ENCODE measurements at regions not wholly inside any gene's neighbourhood (a gene's known extent, or its start where the extent isn't known, plus 50 kb on each side); places are given as distances from the start of the nearest gene placed in this dataset.
"Not testable (repeated sequence)": the region's sequence is repeated elsewhere in the genome, so short reads cannot be mapped to it uniquely, and the experiment has no call there.

DNA sequence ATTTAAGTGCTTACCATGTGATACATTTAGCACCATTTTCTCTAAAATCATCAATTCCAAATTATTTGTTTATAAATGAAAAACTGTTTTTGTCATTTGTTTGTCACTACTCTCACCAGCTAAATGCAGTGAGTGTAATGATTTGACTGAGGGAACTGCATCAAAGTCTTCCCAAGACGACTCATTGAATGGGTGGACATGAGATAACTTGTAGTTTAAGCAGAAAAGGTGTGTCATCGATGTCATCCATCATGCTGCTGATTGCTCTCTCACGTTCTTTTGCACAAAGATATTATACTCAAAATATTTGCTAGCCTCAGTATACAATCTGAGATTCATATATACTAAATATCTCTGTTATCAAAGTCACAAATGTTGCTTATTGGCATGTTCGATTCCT is 366.5 kb downstream of the IRS2 start:
- no peaks in the 10 kb centered on the region for H3K4me1 ChIP-seq
- no peak overlapping the region for H3K4me3 ChIP-seq
- H3K36me3 ChIP-seq = no peaks in the 10 kb centered on the region
- no peaks in the 10 kb centered on the region for H3K27me3 ChIP-seq
- no peak for DNase-seq
- H3K27ac ChIP-seq = no peak overlapping the region
- no peaks in the 10 kb centered on the region for H3K9me3 ChIP-seq (replicated peaks)

DNA sequence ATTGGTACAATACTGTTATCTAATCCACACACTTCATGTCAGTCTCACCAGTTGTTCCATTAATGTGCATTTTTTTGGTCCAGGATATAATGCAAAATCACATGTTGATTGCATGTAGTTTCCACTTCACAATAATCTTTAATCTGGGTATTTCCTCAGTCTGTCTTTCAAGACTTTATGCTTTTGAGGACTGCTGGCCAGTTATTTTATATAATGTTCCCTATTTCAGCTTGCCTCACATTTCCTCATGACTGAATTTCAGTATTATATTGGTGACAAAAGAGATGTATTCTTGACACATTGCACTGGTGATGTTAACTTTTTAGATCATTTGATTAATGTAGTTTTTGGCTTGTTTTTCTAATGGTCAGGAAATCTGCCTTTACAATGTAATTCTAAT is 368.3 kb downstream of the IRS2 start:
- no peak for DNase-seq
- Histone ChIP-seq H3K4me3 (no peak overlapping the region), H3K9me3 (replicated peaks) (no peaks in the 10 kb centered on the region), H3K27me3 (no peaks in the 10 kb centered on the region), H3K4me1 (no peaks in the 10 kb centered on the region), H3K27ac (no peak overlapping the region), H3K36me3 (no peaks in the 10 kb centered on the region)

- no peaks in the 10 kb centered on the region for H3K4me1 ChIP-seq
- H3K36me3 ChIP-seq = no peaks in the 10 kb centered on the region
- no peaks in the 10 kb centered on the region for H3K27me3 ChIP-seq
- no peak overlapping the region for H3K4me3 ChIP-seq
- no peak overlapping the region for H3K27ac ChIP-seq
- no peak for DNase-seq
- no peaks in the 10 kb centered on the region for H3K9me3 ChIP-seq (replicated peaks)
Observed at GRCh38 chr13:109416001-109416400, 370.4 kb downstream of the IRS2 start.

DNA sequence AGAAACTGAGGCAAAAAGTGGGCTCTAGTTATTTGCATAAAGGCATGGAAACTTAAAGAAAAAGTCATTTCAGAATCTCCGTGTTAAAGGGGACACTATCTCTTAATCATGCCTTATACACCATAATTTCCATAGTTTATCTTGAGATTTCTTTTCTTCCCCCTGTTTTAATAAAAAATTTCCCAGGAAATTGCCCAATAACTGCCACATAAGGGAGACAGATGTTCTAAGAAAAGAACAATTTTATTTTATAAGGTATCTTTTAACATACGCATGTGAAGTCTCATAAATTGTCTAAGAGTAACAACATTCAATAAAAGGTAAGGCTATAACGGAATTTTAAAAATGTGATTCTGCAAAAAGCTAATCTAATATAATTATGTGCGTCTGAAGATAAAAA is 371.3 kb downstream of the IRS2 start:
- H3K27me3 ChIP-seq = no peaks in the 10 kb centered on the region
- DNase-seq = no peak
- H3K27ac ChIP-seq = no peak overlapping the region
- H3K4me3 ChIP-seq = no peak overlapping the region
- H3K4me1 ChIP-seq = no peaks in the 10 kb centered on the region
- H3K36me3 ChIP-seq = no peaks in the 10 kb centered on the region
- H3K9me3 ChIP-seq (replicated peaks) = no peaks in the 10 kb centered on the region

DNA sequence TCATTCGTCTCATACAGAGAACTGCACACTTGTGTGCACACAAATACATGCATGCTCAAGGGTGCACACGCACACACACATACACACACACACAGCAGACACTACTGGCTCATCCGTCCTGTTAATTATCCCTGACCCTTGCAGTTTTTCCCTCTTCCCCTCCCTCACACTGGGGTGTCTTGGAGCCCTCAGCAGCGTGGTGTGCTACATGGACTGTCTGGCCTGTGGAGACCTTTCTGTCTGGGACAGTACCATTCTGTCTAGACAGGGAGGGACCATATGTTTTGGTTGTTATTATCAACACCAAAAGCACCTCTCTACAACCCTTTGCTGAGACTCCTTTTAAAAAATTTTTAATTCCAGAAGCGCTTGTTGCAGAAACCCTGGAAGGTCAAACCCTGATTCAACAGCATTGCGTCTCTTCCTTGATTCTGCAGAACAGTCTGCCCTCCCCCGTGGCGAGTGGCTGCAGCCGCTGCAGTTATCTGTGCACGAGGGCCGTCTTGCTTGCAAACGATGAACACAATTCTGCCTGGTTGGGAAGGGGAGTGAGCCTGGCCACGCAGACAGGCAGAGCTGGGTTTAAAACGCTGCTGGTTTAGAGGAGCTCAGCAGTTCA is 374.0 kb downstream of the IRS2 start:
- no peak overlapping the region for H3K27ac ChIP-seq
- no peaks in the 10 kb centered on the region for H3K27me3 ChIP-seq
- H3K4me3 ChIP-seq = no peak overlapping the region
- no peaks in the 10 kb centered on the region for H3K36me3 ChIP-seq
- DNase-seq = peak in 1 of 2 experiments; percentile 4
- H3K9me3 ChIP-seq (replicated peaks) = no peaks in the 10 kb centered on the region
- no peaks in the 10 kb centered on the region for H3K4me1 ChIP-seq

GRCh38 chr13:109410868-109411267 is 375.5 kb downstream of the IRS2 start:
- H3K36me3 ChIP-seq = no peaks in the 10 kb centered on the region
- no peaks in the 10 kb centered on the region for H3K9me3 ChIP-seq (replicated peaks)
- H3K27me3 ChIP-seq = no peaks in the 10 kb centered on the region

DNA sequence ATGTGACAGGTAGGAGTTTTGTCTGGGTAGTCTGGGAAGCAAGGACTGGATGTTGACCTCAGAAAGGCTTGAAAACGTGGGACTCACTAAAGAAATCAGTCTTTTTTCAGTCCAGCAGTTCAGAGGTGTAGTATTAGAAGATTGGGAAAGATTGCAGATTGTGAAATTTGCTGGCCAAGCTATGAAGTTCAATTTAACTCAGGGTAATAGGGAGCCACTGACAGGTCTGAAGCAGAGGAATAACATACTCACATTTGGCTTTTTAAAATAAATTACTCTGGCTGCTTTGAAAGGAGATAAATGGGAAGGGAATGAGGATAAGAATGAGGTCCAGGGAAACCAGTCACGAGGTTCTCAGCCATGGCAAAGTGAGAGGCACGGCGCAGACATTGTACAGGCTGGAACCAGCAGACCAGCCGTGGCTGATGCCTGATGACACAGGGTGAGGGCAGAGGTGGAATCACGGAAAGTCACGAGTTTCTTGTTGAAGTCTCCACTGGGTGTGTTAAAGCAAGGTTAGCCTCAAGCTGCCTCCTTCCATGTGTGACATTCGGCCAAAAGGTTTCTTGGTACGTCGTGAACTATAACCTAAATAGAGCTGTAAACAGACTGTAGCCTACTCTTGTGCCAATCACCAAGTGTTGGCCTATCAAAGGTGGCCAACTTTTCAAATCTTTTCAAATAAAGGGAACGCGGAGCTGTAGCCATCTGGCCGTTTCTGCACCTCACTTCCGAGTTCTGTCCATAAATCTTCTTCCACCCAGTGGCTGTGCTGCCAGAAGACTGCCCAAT is 377.6 kb downstream of the IRS2 start:
- no peak for DNase-seq
- H3K27ac ChIP-seq = no peak overlapping the region
- no peak overlapping the region for H3K4me3 ChIP-seq
- H3K27me3 ChIP-seq = no peaks in the 10 kb centered on the region
- no peaks in the 10 kb centered on the region for H3K9me3 ChIP-seq (replicated peaks)
- no peaks in the 10 kb centered on the region for H3K4me1 ChIP-seq
- no peaks in the 10 kb centered on the region for H3K36me3 ChIP-seq

More at GRCh38 chr13:109410868-109411267, 375.5 kb downstream of the IRS2 start:
- H3K4me1 ChIP-seq = no peaks in the 10 kb centered on the region
- H3K4me3 ChIP-seq = no peak overlapping the region
- H3K27ac ChIP-seq = no peak overlapping the region
- DNase-seq = no peak

GRCh38 chr13:109406376-109406992 is 379.9 kb downstream of the IRS2 start:
- Histone ChIP-seq H3K27ac (no peak overlapping the region), H3K27me3 (no peaks in the 10 kb centered on the region), H3K4me3 (no peak overlapping the region), H3K9me3 (replicated peaks) (no peaks in the 10 kb centered on the region), H3K36me3 (no peaks in the 10 kb centered on the region), H3K4me1 (no peaks in the 10 kb centered on the region)
- no peak for DNase-seq

- no peaks in the 10 kb centered on the region for H3K9me3 ChIP-seq (replicated peaks)
- no peak overlapping the region for H3K4me3 ChIP-seq
- H3K27me3 ChIP-seq = no peaks in the 10 kb centered on the region
- H3K27ac ChIP-seq = no peak overlapping the region
- H3K4me1 ChIP-seq = no peaks in the 10 kb centered on the region
- no peaks in the 10 kb centered on the region for H3K36me3 ChIP-seq
- no peak for DNase-seq
Observed at GRCh38 chr13:109403012-109403421, 383.4 kb downstream of the IRS2 start.

GRCh38 chr13:109401891-109402290 is 384.5 kb downstream of the IRS2 start:
- Histone ChIP-seq H3K4me1 (no peaks in the 10 kb centered on the region), H3K4me3 (no peak overlapping the region), H3K27me3 (no peaks in the 10 kb centered on the region), H3K9me3 (replicated peaks) (no peaks in the 10 kb centered on the region), H3K27ac (no peak overlapping the region), H3K36me3 (no peaks in the 10 kb centered on the region)
- DNase-seq = no peak

DNA sequence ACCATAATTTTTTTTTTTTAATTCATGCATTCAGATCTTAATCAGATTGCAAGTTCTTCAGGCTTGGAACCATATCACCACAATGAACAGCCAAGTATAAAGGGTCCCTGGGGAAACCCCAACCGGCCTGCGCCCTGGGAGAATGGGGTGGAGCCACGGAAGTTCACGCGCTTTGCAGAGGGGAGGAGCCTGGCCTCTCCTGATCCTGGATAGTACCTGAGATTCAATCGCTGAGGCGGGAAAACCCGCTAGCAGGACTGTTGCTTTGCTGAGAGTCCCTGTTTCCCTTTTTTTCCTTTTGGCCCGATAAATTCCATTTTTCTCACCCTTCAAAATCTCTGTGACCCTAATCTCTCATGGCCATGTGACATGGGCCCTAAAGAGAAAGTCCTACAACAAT is 385.1 kb downstream of the IRS2 start:
- no peak for DNase-seq
- H3K36me3 ChIP-seq = no peaks in the 10 kb centered on the region
- H3K4me3 ChIP-seq = no peak overlapping the region
- no peak overlapping the region for H3K27ac ChIP-seq
- no peaks in the 10 kb centered on the region for H3K27me3 ChIP-seq
- H3K9me3 ChIP-seq (replicated peaks) = no peaks in the 10 kb centered on the region
- H3K4me1 ChIP-seq = no peaks in the 10 kb centered on the region

GRCh38 chr13:109400624-109401257 is 385.6 kb downstream of the IRS2 start:
- Histone ChIP-seq H3K4me1 (no peaks in the 10 kb centered on the region), H3K4me3 (no peak overlapping the region), H3K27ac (no peak overlapping the region), H3K9me3 (replicated peaks) (no peaks in the 10 kb centered on the region), H3K36me3 (no peaks in the 10 kb centered on the region), H3K27me3 (no peaks in the 10 kb centered on the region)
- no peak for DNase-seq

DNA sequence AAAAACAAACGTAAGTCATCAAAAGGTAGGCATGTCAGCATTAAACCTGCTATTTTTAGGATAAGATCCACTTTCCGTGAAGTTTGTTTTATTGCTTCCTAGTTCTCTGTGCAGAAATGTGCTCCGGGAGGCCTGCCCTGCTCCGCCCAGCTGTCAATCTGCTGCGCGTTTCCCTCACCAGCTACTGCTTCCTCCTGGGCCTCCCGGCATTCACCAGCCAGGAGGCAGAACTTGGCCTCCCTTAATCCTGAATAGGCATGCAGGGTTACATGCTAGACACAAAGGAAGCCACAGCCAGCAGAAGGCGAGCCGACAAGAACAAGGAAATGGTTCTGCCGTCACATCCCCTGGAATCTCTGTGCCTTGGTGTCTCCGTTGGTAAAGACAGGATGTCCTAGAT is 386.2 kb downstream of the IRS2 start:
- Histone ChIP-seq H3K27me3 (no peaks in the 10 kb centered on the region), H3K36me3 (no peaks in the 10 kb centered on the region), H3K4me1 (no peaks in the 10 kb centered on the region), H3K9me3 (replicated peaks) (no peaks in the 10 kb centered on the region), H3K4me3 (no peak overlapping the region), H3K27ac (no peak overlapping the region)
- DNase-seq = no peak

DNA sequence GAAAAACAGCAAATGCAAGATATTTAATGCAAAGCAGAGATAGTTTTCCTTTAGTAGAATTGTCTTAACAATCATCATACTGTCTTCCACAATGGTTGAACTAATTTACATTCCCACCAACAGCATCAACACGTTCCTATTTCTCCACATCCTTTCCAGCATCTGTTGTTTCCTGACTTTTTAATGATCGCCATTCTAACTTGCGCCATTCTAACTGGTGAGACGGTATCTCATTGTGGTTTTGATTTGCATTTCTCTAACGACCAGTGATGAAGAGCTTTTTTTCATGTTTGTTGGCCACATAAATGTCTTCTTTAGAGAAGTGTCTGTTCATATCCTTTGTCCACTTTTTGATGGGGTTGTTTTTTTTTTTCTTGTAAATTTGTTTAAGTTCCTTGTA is 388.3 kb downstream of the IRS2 start:
- not testable (repeated sequence) for H3K36me3 ChIP-seq; DNase-seq; H3K27ac ChIP-seq; H3K4me3 ChIP-seq; H3K4me1 ChIP-seq; H3K27me3 ChIP-seq; H3K9me3 ChIP-seq (replicated peaks)

DNA sequence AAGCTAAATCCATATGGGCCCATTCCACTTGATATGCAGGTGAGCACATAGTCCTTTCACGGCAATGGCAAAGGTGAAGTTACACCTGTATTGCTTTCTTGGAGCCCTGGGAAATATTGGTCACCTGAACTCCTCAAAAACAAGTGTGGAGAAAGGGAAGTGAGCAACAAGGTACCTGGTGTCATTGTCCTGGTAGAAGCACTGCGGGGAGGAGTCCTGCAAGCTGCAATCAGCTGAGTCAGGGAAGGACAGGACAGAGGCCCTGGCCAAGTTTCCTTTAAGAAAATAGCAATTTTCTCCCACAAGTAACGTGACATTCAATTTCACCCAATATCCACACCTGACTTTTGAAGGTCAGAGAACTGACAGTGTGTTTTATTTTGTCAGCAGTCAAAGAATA is 389.1 kb downstream of the IRS2 start:
- Histone ChIP-seq H3K36me3 (no peaks in the 10 kb centered on the region), H3K4me3 (no peak overlapping the region), H3K9me3 (replicated peaks) (no peaks in the 10 kb centered on the region), H3K27ac (no peak overlapping the region), H3K27me3 (no peaks in the 10 kb centered on the region), H3K4me1 (no peaks in the 10 kb centered on the region)
- DNase-seq = no peak
